T-helper 22 cell (primary cell): ENCODE measurements at regions not wholly inside any gene's neighbourhood (a gene's known extent, or its start where the extent isn't known, plus 50 kb on each side); places are given as distances from the start of the nearest gene placed in this dataset.

Experiments used
- DNase-seq: peaks from one replicate; pipeline ENCODE4 v3.0.0-alpha.2; 2020; ENCODE audit warnings: low read depth

- DNase-seq, result no peak
Measured at GRCh38 chr12:97093187-97093683, 186.2 kb downstream of the NEDD1 start.

DNA sequence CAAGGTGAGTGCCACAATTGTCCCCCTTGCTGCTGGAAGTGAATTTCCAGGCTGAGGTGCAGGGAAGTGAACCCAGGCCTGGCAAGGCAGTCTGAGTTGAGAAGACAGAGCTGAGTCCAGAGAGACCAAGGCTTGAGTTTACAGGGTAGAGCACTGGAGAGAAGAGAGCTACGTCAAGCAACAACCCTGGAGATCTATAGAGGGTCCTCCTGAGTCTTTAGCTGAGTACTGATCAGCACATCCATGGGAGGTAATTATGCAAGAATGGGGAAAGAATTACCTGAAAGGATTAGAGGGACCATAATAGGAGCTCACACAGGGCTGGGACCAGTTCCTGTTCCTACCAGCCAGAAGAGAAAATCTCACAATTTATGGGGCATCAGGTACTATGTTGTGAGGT lies 190.7 kb downstream of the NEDD1 start:
- no peak for DNase-seq

DNA sequence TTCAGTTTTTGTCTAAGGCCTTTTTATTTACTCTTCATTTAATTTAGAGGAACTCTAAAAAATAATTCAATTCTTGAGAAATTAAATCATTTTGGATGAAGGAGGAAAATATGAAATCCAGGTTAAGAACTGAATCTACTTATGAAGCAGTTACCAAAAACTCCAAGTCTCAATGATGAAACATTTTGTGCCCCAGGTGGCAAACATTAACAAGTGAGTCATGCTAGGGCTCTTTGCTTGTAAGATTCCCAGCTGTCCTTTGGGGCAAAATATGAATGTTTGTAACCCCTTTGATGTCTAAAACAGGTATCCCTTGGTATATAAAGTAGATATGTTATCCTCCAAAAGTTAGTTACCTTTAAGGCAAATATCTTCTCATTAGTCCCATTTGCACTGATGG lies 202.4 kb downstream of the NEDD1 start:
- no peak for DNase-seq

- no peak for DNase-seq
Measured at GRCh38 chr12:97112136-97112535, 205.1 kb downstream of the NEDD1 start.

DNA sequence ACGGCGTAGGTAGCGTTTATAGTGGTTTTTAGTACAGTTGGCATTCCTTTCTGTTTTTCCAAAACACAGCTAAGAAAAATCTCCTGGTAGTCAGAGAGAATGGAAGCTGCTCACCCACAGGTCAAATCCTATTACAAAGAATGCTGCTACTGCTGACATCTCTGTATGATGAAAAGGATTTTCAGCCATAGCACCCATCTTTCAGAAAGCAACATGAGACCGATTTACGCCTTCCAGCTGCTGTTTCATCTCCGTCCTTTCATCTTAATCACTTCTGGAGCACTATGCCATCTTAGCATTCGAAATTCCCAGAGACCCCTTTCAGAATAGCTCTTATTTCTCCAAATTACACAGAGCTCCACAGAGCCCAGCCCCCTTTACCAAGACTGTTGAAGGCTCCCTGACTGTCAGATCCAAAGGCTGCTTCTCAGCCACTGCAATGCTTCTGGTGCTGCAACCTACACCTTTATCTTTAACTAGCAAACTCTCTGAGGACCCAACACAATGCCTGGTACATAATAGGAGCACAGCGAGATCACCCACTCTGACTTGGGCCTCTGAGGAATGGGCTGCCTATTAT lies 211.8 kb downstream of the NEDD1 start:
- DNase-seq, result no peak

DNA sequence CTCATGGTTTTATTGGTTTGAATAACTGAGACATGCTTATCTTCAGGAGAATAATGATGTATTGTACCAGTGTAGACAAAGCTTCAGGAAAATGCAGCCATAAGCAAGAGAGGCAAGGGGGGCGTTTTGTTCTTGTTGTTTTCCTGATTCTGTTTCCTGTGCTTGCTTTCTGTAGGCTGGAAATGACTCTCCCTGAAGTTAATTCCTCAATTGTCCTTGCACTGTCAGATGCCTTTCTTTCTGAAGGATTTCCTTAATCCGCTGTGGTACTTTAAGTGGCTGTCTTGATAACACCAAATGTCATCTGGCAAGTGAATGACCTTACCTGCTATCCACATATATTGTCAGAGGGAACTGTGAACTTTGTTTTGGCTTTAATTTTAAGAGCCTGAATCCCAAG lies 220.0 kb downstream of the NEDD1 start:
- no peak for DNase-seq

DNA sequence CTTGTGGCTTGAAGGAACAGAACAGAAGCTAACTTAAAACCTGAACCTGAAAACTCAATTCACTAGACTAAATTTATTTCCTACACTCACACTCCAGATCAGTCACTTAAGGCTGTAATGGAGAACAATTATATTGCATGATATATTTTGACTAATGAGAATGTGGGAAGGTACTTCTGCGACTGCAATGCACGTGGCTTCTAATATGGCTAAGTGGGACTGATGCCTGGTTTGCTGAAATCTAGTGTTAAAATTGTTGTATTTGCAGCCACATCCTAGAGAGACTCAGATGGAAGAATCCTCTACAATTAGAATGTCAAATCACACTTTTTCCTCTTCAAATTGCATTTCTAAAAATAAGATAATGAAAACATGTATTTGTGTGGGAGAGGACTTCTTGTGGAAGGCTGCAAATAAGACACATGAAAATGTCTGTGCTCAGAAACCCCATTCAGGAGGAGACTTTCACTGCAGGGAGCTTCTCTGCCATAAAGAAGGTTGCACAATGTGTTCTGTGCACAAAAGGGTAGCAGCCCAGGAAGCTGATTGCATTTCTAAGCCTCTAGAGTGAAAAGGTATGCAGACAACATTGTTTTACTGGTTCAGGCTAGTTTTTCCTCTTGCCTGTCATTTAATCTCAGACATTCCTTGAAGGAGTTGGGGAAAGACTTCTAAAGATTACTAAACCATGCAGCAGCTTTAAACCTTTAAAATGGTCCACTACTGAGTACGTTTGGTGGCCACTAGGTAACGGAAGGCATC lies 224.3 kb downstream of the NEDD1 start:
- DNase-seq, result no peak

DNA sequence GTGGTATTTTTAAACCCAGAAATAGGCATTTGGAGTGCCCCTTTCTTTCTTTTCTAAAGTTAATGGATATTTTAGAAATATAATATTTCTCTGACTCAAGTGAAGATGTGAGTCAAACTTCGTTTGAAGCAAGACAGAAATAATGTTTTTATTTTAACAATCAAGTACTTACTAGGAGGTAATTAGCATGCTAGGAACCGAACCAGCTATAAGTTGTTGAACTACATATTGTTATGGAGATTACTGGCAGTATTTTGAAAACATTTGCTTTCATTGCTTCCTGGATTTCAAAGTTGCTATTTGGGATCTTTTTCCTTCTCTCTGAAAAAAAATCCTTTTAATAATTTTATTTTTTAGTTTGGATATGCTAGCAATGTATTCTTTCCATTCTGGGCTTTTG lies 225.2 kb downstream of the NEDD1 start:
- no peak for DNase-seq

DNA sequence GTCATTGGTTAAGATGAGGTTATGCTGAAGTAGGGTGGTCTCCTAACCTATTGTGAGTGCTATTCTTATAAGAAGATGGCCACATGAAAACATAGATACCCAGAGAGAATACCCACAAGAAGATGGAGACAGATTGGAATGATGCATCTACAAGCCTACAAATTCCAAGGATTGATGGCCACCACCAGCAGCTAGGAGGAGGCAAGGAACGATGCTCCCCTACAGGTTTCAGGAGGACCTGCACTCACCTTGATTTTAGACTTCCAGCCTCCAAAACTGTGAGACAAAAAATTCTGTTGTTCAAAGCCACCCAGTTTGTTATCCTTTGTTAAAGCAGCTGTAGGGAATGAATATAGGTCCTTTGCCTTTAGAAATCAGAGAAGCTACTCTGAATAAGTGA lies 227.4 kb downstream of the NEDD1 start:
- DNase-seq, result no peak

DNA sequence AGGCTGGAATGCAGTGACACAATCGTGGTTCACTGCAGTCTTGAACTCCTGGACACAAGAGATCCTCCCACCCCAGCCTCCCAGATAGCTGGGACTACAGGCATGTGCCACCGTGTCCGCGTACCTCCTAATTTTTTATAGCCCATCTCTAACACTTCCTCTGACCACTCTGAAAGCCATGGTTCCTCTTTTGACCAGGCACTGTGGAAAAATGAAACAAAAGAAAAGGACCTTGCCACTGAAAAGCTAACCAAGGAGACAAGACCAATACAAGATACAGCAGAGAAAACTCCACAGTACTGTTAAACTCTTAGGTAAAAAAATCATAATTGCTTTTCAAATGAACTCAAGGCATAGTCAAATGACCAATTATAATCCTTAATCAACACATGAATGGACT lies 233.3 kb downstream of the NEDD1 start:
- DNase-seq, result no peak

GRCh38 chr12:97142737-97143410 lies 235.8 kb downstream of the NEDD1 start:
- no peak for DNase-seq

GRCh38 chr12:97148941-97149559 lies 242.0 kb downstream of the NEDD1 start:
- DNase-seq, result peak; percentile 1

- DNase-seq, result no peak
Measured at GRCh38 chr12:97151481-97151880, 244.4 kb downstream of the NEDD1 start.

DNA sequence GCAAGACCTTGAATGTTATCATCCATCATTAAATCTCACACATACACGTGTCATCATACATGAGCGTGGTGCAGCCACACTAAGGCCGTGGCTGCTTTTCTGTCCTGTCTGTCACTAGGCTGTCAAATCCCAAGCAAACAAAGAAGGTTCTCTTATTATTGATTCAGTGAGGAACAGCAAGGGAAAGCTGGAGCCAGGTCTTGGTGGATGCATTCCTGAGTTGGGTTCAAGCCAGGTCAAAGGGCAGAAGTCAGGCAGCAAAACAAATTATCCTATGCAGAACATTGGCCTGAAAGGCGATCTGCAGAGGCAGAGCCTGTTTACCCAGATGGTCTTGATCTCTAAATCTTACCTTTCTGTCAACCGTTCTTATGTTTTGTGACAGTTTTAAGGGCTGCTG lies 252.3 kb downstream of the NEDD1 start:
- DNase-seq, result no peak

DNA sequence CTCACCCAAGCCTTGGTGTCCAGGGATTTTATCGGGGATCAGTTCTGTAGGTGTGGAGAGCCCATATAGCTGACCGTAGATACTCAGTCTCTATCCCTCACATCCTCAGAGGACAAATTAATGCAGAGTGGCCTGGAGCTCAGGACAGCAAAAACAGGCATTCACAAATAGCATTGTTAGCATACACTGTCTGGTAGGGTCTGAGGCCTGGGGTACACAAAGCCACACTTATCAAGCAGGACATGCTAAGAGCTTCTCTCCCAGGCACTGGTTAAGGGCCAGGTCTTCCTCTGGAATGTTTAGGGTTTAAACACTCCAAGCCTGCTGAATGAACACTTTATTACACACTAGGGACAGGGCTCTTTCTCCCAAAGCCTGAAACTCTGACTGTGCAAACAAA lies 253.2 kb downstream of the NEDD1 start:
- DNase-seq, result no peak

DNA sequence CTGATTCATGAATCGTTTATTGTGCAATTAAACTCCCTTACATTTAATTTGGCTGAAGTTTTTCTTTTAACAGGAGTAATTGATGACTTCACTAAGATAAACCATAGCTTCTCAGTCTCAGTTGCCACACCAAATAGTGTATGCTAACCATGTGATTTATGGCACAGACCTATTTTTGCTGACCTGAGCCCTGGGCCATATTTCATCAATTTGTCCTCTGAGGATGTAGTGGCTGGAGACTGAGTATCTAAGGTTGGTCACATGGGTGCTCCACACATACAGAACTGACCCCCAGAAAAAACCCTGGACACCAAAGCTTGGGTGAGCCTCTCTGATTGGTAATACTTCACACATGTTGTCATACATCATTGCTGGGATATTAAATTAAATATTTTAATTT lies 255.1 kb downstream of the NEDD1 start:
- DNase-seq, result no peak

GRCh38 chr12:97164936-97165335 lies 257.9 kb downstream of the NEDD1 start:
- no peak for DNase-seq

GRCh38 chr12:97167598-97167997 lies 260.5 kb downstream of the NEDD1 start:
- no peak for DNase-seq

GRCh38 chr12:97168804-97169203 lies 261.7 kb downstream of the NEDD1 start:
- DNase-seq, result no peak

DNA sequence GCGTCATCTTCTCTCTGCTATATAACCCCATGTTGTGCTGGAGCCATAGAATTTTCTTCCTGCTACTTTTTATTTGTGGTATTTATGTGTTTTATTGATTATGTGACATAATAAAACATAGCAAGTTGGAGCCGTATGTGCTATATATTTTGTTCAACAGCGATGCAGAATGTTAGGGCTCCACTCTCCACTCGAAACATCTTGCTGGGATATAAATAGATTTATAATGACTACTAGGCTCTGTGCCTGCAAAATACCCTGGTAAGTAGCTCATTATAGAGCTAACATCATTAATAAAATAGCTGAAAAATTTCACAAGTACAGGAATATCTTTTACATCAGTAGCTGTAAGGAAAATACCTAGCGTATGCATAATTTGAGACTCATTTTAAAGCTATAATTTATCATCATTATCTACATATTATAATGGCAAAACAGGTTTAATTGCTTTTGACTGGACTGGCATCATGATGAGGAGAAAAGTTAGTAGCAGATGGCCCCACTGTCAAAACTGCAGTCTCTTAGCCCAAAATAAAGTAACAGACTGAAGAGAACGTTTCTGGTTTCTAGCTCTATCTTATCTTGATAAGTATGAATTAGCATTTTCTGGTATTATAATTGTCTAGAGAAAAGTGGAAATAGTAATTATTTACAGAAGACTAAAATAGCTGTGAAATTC lies 263.0 kb downstream of the NEDD1 start:
- no peak for DNase-seq

DNA sequence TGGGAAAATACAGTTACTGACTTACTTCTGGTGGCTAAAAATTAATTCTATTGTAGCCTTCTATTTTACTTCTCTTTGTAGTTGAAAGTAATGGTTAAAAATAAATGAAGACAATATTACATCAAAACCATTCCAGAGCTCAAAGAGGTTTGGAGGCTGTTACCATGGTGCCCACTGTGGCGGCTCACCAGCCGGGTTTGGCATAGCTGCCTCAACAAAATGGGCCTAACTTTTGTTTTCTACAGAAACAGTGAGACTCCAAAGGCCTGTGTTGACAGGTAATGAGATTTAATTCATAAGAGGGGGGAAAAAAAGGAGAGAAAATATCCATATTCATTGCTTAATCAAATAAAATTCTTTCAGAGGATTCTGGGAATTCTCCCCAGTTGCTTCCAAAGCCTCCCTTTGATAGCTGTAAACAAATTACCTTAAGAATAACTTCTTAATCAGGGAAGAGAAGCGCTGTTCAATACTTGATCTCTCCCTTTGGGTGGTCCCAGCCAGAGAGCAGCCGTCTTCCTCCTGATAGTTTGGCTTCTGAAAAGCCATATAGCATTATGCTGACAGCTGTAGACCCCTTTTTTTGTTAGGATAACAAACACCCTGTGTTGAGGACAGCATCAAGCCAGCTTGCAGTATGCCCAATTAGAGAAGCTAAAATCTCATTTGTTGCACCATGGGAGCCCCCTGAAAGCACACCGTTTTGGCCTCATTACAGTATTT lies 266.8 kb downstream of the NEDD1 start:
- no peak for DNase-seq

DNA sequence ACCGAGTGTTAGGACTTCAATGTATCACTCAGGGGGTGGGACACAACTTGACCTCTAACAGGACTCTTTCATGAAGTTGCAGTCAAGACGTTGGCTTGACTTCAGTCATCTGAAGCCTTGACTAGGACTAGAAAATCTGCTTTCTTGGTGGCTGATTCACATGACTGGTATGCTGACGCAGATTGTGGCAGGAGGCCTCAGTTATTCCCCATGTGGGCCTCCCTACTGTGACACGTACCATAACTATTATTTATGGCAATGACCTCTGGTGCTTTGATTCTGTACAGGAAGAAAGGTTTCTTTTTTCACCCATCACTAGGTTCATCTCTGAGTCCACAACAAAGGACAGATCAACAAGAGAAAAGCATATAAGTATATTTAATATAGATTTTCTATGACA lies 270.4 kb downstream of the NEDD1 start:
- no peak for DNase-seq
